Glutamatergic neuron (in vitro differentiated cells): ENCODE measurements at regions not wholly inside any gene's neighbourhood (a gene's known extent, or its start where the extent isn't known, plus 50 kb on each side); places are given as distances from the start of the nearest gene placed in this dataset.

ENCODE experiments used
- DNase-seq: peaks from one replicate; pipeline ENCODE4 v3.0.0; 2022
- H3K27ac Mint-ChIP-seq: one replicate; pipeline ENCODE4 v1.8.0; 2020; ENCODE audit warnings: mild to moderate bottlenecking, mixed read lengths, inconsistent platforms; ENCODE audit not compliant: unreplicated experiment
- H3K27me3 Mint-ChIP-seq: one replicate; pipeline ENCODE4 v1.8.0; 2020; ENCODE audit warnings: mild to moderate bottlenecking, moderate library complexity, mixed read lengths, inconsistent platforms; ENCODE audit not compliant: unreplicated experiment
- H3K36me3 Mint-ChIP-seq: one replicate; pipeline ENCODE4 v1.8.0; 2020; ENCODE audit warnings: mild to moderate bottlenecking, mixed read lengths, inconsistent platforms; ENCODE audit not compliant: unreplicated experiment
- H3K4me1 Mint-ChIP-seq: one replicate; pipeline ENCODE4 v1.8.0; 2020; ENCODE audit warnings: mild to moderate bottlenecking, low read depth, mixed read lengths, inconsistent platforms; ENCODE audit not compliant: unreplicated experiment
- H3K4me3 Mint-ChIP-seq: one replicate; pipeline ENCODE4 v1.8.0; 2020; ENCODE audit warnings: mild to moderate bottlenecking, mixed read lengths, inconsistent platforms; ENCODE audit not compliant: unreplicated experiment
- H3K9me3 Mint-ChIP-seq: one replicate; pipeline ENCODE4 v1.8.0; 2020; ENCODE audit warnings: mild to moderate bottlenecking, moderate library complexity, mixed read lengths, inconsistent platforms; ENCODE audit not compliant: unreplicated experiment
- CTCF ChIP-seq: fragments of 200-600 bp; sonication (generic); IDR thresholded peaks from one replicate; pipeline ENCODE4 v1.5.0; 2021; ENCODE audit not compliant: partially characterized antibody, unreplicated experiment

- Mint-ChIP-seq H3K27ac (no peak overlapping the region), H3K4me3 (no peak overlapping the region), H3K4me1 (no peaks in the 10 kb centered on the region), H3K36me3 (no peaks in the 10 kb centered on the region), H3K9me3 (no peaks in the 10 kb centered on the region), H3K27me3 (no peaks in the 10 kb centered on the region)
- DNase-seq: no peak
- TF ChIP-seq CTCF: no peak
These were observed 126.6 kb upstream of the GYPA start for GRCh38 chr4:144267084-144267483.

- no peaks in the 10 kb centered on the region for H3K36me3 Mint-ChIP-seq
- H3K4me3 Mint-ChIP-seq: no peak overlapping the region
- no peaks in the 10 kb centered on the region for H3K4me1 Mint-ChIP-seq
- no peaks in the 10 kb centered on the region for H3K27me3 Mint-ChIP-seq
- TF ChIP-seq CTCF: no peak
- no peak for DNase-seq
- no peaks in the 10 kb centered on the region for H3K9me3 Mint-ChIP-seq
- no peak overlapping the region for H3K27ac Mint-ChIP-seq
These were observed 140.2 kb upstream of the GYPA start for GRCh38 chr4:144280688-144281087.

- no peak for TF ChIP-seq CTCF
- Mint-ChIP-seq H3K4me3 (no peak overlapping the region), H3K9me3 (no peaks in the 10 kb centered on the region), H3K27ac (no peak overlapping the region), H3K4me1 (no peaks in the 10 kb centered on the region), H3K36me3 (no peaks in the 10 kb centered on the region), H3K27me3 (no peaks in the 10 kb centered on the region)
- DNase-seq: no peak
These were observed 143.0 kb upstream of the GYPA start for GRCh38 chr4:144283526-144283925.

- H3K4me1 Mint-ChIP-seq: no peaks in the 10 kb centered on the region
- H3K27ac Mint-ChIP-seq: no peak overlapping the region
- no peak for TF ChIP-seq CTCF
- no peaks in the 10 kb centered on the region for H3K27me3 Mint-ChIP-seq
- no peaks in the 10 kb centered on the region for H3K36me3 Mint-ChIP-seq
- no peak overlapping the region for H3K4me3 Mint-ChIP-seq
- DNase-seq: no peak
- H3K9me3 Mint-ChIP-seq: no peaks in the 10 kb centered on the region
These were observed 143.5 kb upstream of the GYPA start for GRCh38 chr4:144284026-144284425.

GRCh38 chr4:144288011-144288903 lies 147.7 kb upstream of the GYPA start:
- H3K36me3 Mint-ChIP-seq: no peaks in the 10 kb centered on the region
- no peak overlapping the region for H3K27ac Mint-ChIP-seq
- H3K4me1 Mint-ChIP-seq: no peaks in the 10 kb centered on the region
- TF ChIP-seq CTCF: no peak
- no peak overlapping the region for H3K4me3 Mint-ChIP-seq
- H3K9me3 Mint-ChIP-seq: no peaks in the 10 kb centered on the region
- DNase-seq: peak; percentile 17
- H3K27me3 Mint-ChIP-seq: no peaks in the 10 kb centered on the region
